GM18907 (cell line): ENCODE measurements at regions not wholly inside any gene's neighbourhood (a gene's known extent, or its start where the extent isn't known, plus 50 kb on each side); places are given as distances from the start of the nearest gene placed in this dataset.
"Not testable (repeated sequence)": the region's sequence is repeated elsewhere in the genome, so short reads cannot be mapped to it uniquely, and the experiment has no call there.

ENCODE experiments used
- ATAC-seq: cut with Tn5 transposase; IDR thresholded peaks from one replicate; pipeline ENCODE4 v1.9.1; 2021; ENCODE audit warnings: mild to moderate bottlenecking, moderate library complexity; ENCODE audit not compliant: unreplicated experiment

DNA sequence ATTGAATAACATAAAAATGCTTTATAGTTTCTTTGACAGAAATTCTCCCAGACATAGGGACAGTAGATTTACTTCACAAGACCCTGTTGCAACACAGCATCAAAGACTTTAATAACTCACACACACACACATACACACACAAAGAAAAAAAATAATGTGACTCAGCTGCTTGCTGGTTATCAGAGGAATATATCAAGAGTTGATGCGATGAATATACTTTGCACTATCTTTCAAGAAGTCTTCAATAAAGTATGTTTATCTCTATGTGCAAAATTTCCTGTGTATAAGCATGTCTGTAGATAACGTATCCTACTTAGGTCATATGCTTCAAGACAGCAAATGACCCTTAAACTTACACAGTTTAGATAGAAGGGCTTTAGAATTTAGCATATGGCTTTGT is 243.1 kb downstream of the ARL4A start:
- no peak for ATAC-seq

GRCh38 chr7:12931465-12931864 is 244.0 kb downstream of the ARL4A start:
- ATAC-seq, result not testable (repeated sequence)

- ATAC-seq, result no peak
These were observed 252.3 kb downstream of the ARL4A start for GRCh38 chr7:12939694-12940093.

DNA sequence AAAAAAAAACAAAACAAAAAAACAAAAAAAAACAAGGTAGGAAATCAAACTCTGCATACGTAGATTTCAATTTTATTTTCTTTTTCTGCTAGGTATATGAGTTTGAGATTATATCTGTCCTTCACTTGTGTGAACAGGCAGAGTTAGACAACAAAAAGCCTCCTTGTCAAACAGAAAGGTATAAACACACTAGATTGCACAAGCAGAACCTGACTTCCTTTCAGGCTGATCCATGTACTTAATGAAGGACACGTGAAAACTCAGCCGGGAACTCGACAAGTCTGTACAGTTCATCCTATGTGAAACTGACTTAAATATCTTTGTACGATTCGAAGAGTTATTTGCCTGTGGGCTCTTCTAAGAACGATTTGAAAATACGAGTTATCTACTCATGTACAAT is 254.1 kb downstream of the ARL4A start:
- no peak for ATAC-seq

DNA sequence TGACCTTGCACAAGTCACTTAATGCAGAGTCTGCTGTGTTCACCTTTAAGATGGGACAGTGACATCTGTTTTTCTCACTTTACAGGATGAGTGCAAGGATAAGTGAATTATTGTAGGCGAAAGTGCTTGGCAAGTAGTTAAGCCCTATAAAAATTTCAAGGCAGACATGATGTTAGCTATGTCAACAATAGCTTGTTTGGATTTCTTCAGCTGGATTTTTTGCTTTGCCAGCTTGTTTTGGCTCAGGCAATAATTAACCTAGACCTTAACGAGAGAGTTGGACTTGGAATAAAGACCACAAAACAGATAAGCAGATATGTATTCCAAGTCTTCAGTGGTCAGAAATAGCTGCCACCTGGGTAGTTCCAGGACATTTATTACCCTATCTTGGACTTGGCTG is 255.2 kb downstream of the ARL4A start:
- ATAC-seq, result no peak

DNA sequence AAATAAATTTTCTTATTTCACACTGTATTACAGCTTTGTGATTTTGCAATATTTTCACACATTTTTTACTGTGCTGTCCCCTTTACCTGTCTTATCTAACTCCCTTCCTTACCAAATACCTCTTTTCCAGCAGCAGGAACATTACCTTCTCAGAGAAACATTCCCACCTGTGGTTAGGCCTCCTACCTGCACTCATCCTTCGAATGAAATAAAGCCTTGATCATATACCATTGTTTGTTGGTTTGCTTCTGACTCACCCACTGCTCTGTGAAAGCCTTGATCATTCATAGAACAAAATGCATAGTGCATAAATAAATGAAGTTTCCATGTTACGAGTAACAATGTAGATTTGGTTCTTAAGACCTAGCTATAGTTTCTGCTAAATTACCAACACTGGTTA is 256.3 kb downstream of the ARL4A start:
- ATAC-seq, result no peak

DNA sequence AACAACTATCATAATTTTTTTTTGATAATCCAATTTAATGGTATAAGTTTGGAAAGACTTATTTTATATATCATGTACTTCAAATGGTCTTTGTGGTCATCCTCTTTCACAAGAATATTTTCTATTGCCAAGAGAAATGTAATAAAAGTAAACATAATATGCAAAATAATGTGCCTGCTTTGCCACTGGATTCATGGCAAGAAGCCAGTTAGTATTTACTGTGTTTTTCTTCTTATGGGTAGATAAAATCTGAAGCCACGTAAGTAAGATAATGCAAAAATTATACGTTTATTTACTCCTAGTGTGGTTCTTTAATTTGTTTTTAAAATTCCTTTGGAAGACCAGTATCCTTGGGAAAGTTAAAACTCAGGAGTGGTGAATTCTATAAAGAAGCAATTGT is 258.5 kb downstream of the ARL4A start:
- no peak for ATAC-seq

DNA sequence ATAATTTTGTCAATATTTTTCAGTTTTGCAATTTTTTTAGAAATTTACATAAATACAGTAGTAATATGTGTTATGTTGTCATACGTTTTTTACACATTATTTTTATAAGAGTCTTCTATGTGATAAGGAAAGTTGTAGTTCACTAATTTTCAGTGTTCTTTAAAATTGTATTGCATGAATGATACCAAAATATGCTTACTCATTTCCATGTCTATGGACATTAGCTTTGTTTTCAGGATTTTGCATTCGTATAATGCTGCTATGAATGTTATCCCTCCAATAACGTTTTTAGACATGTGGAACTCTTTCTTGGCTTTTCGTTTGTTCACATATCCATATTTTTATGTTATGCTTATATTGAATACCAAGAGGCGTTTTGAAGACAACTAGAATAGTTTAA is 260.0 kb downstream of the ARL4A start:
- ATAC-seq, result no peak

DNA sequence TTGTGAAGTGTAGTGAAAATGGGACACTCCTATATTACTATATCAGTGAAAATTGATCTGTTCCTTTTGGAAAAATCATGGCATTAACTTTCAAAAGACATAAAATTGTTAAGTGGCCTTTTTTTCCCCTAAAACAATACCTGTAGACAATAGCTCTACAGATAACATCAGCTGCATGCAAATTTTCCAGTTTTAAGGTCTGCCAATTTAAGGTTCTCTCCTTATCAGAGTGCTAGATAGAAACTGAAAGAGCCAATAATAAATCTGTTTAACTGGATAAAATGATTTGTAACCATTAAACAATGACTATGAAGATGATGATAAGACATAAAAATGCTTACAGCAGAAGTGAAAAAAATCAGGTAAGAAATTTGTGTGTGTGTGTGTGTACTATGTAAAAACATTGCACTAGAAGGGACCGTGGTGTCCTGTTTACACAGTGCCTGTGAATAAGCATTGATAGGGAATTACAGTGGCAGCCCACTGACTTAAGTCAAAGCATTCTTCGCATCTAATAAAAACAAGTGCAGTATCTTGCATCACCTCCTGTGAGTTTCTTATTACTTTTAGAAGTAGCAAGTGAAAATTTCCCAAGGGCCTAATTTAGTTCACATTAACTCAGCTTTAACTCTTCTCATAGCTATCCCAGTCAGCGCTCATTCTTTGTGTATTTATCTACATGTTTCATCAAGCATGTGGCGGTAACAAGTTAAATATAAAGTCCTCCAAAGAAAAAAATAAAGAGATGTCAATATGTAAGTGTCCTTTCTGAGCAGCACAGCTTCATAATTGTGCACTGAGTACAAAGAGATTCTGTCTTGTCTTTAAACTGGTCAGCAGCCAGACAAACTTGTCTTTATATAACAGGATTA is 261.9 kb downstream of the ARL4A start:
- no peak for ATAC-seq

GRCh38 chr7:12951397-12951801 is 264.0 kb downstream of the ARL4A start:
- ATAC-seq, result no peak

GRCh38 chr7:12954380-12955033 is 267.1 kb downstream of the ARL4A start:
- ATAC-seq, result no peak

DNA sequence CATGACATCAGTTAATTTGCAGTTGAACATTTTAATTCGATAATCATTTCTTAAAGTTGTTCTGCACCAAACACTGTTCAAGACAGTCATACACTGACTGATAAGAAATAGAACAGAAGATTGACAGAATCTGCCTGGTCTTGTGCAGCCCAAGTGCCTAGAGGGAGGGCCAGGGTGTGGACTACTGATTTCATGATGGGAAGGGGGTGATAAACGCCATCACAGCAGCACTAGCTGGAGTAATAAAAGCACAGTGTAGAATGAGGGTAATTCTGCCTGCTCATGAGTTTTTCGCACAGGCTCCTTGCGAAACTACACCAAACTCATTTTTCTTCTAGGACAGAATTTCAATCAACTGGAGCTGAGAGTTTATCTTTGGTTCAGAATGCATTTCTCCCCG is 270.1 kb downstream of the ARL4A start:
- no peak for ATAC-seq

DNA sequence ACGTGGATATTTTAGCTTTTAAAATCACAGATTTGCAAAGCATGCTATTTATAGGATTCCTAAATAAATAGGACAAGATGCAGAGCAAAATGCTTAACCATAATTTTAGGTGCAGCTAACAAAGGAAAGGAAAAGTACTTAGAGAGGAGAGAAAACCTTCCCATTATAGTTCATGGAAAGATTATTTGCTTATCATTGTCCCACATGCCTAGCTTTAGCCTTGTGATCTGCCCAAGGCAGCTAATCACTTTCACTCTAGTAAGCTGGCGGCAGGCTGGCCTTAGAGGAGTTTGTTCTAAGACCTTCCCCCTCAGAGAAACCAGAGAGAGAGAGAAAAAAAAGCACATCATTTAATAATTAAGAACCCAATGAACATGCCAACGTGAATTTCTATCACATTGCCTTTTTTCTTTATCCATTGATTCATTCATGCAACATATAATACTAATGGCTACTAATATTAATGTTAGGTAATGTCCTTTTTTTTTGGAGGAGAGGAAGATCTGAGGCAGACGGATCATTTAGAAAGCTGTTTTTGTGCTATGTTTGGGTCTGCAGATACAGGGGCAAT is 274.6 kb downstream of the ARL4A start:
- no peak for ATAC-seq

DNA sequence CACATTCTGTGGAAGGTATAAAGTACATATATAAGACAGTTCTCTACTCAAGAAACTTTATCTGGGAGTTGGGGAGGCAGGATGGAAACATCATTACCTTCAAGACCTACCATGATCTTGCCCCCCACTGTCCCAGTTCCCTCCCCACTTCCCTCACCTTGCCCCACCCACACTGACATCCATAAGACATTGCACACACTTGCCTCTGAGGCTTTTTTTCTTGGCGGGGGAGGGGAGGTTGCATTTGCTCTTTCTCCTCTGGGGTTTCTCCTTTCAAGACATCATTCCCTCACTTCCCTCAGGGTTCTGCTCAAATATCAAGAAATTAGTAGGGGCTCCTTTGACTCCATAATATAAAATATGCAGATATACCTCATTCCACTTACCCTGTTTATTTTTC is 276.0 kb downstream of the ARL4A start:
- no peak for ATAC-seq

- no peak for ATAC-seq
These were observed 277.4 kb downstream of the ARL4A start for GRCh38 chr7:12964836-12965235.

- ATAC-seq, result no peak
These were observed 278.3 kb downstream of the ARL4A start for GRCh38 chr7:12965767-12966166.

GRCh38 chr7:12967322-12967721 is 279.9 kb downstream of the ARL4A start:
- no peak for ATAC-seq

GRCh38 chr7:12968836-12969422 is 281.5 kb downstream of the ARL4A start:
- no peak for ATAC-seq

DNA sequence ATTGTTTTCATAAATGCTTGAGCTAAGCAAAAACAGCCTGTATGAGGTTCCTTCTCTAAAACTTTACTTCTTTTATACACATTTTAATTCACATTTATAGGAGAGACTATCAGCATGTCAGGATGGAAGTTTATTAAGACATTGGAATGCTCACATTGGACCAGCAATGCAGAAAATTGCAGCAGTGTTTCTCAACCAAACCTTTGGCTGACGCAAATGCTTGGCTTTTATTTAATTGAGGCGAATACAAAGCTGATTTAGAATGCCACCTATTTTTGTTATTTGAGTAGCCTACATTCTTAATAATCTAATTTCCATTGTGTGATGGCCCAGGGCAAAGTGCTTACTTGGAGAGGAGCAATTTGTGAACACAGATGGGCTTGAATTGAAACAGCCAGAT is 283.2 kb downstream of the ARL4A start:
- ATAC-seq, result no peak

- no peak for ATAC-seq
These were observed 287.2 kb downstream of the ARL4A start for GRCh38 chr7:12974451-12975166.

DNA sequence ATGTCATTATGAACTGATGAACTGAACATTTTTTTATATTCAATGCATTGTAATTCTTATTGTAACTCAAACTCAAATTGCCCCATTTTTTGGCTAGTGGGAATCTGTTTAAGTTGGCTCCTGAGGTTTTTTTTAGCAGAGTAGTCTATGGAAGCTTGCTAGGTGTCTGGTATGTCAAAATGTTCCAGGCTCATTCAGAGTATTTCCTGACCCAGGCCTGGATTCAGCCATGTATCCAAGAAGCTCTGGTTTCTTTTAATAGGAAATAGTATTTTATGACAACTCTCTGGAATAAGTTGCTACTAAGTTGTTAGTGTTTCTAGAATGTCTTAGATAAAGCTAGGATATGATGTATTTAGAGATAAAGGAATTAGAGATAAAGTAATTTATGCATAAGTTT is 288.0 kb downstream of the ARL4A start:
- ATAC-seq, result no peak
